Aorta (tissue), 5 donors: ENCODE measurements at regions not wholly inside any gene's neighbourhood (a gene's known extent, or its start where the extent isn't known, plus 50 kb on each side); places are given as distances from the start of the nearest gene placed in this dataset.
"Not testable (repeated sequence)": the region's sequence is repeated elsewhere in the genome, so short reads cannot be mapped to it uniquely, and the experiment has no call there.

ENCODE experiments used
- ATAC-seq: fragments of 200-7000 bp; cut with Tn5 transposase; one replicate; pipeline ENCODE4 v1.9.1; 2022; ENCODE audit warnings: moderate library complexity; ENCODE audit not compliant: low FRiP score
- DNase-seq, 2 donors: peaks; one replicate each; pipeline ENCODE4 v3.0.0-alpha.2; 2020
- H3K27ac ChIP-seq, 2 donors: one replicate each; pipeline ENCODE4 v1.5.1; 2013; ENCODE audit warnings: low read length in 2 of 2, mild to moderate bottlenecking in 2 of 2, moderate library complexity in 2 of 2, control low read depth in 1 of 2, inconsistent platforms in 1 of 2, low read depth in 1 of 2
- H3K27me3 ChIP-seq, 2 donors: one replicate each; pipeline ENCODE4 v1.6.1; 2013; ENCODE audit warnings: control low read depth in 1 of 2, low read length in 1 of 2, mild to moderate bottlenecking in 1 of 2, moderate library complexity in 1 of 2; ENCODE audit not compliant: insufficient read depth in 2 of 2, control insufficient read depth in 1 of 2
- H3K36me3 ChIP-seq, 2 donors: one replicate each; pipeline ENCODE4 v1.6.1; 2013; ENCODE audit warnings: control low read depth in 1 of 2, low read length in 1 of 2, mild to moderate bottlenecking in 1 of 2; ENCODE audit not compliant: insufficient read depth in 2 of 2, control insufficient read depth in 1 of 2
- H3K4me1 ChIP-seq, 2 donors: one replicate each; pipeline ENCODE4 v1.6.1; 2013; ENCODE audit warnings: low read length in 2 of 2, control low read depth in 1 of 2, mild to moderate bottlenecking in 1 of 2, moderate library complexity in 1 of 2; ENCODE audit not compliant: insufficient read depth in 2 of 2, control insufficient read depth in 1 of 2
- H3K4me3 ChIP-seq, 2 donors: one replicate each; pipeline ENCODE4 v1.5.1; 2013; ENCODE audit warnings: low read length in 2 of 2, control low read depth in 1 of 2, mild to moderate bottlenecking in 1 of 2
- H3K9me3 ChIP-seq: one replicate; pipeline ENCODE4 v1.6.1; 2013; ENCODE audit warnings: mild to moderate bottlenecking, low read length; ENCODE audit not compliant: control insufficient read depth
- WGBS, 2 donors: extraction: QIAGEN DNeasy Blood & Tissue Kit; methylation state at CpG; one replicate each; pipeline ENCODE4 v1.1.7; 2013; 5-methylcytosine and 5-hydroxymethylcytosine counted together
- intact Hi-C, 2 donors: fragments of 100-400 bp; cut with DNase I; formaldehyde crosslinking; loops; one replicate each; pipeline versions ENCODE4 v1.14.2 to v1.15.0; 2022
- donor health status: healthy with polysubstance abuse.
- donor health status: Bipolar disorder and iron deficiency.
- donor health status: DM: no; HTN: no; CAD: no.
- donor health status: DM: no; HTN: no; CAD: no.
- donor health status: DM: yes; HTN: yes; CAD: no.

DNA sequence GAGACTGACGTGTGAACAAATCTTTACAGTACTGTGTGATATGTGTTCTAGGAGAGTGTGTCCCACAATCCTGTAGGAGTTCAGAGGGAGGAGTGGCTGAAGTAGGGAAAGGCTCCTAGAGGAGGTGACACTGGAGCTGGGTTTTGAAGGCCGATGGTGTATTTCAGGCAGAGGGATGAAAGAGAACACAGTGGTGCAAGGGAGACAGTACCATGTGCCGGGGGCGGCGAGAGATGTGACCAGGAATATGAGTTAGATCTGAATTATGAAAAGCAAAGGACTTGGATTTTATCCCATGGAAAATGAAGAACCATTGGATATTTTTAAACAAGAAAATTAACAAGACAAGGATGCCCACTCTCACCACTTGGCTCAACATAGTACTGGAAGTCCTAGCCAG, 77.0 kb upstream of the ESRRB start:
- Histone ChIP-seq H3K27me3 (no peaks in the 10 kb centered on the region), H3K9me3 (no peaks in the 10 kb centered on the region), H3K27ac (no peak overlapping the region), H3K4me3 (no peak overlapping the region), H3K36me3 (no peaks in the 10 kb centered on the region), H3K4me1 (no peaks in the 10 kb centered on the region)
- DNase-seq (no peak), ATAC-seq (no peak)
- intact Hi-C loops: no loop called here
- 90 to 91% methylated on average over 5 of the region's 5 CpGs for WGBS, 2 donors

DNA sequence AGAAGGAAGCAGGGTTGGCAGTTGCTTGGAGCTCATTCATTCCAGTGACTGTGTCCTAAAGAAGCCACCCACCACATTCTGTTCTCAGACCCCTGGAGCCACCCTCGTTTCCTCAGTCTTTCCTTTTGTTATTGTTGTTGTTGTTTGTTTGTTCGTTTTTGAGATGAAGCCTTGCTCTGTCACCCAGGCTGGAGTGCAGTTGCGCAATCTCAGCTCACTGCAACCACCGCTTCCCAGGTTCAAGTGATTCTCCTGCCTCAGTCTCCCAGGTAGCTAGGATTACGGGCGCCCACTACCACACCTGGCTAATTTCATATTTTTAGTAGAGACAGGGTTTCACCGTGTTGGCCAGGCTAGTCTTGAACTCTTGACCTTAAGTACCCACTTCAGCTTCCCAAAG, 72.7 kb upstream of the ESRRB start:
- DNase-seq, intact Hi-C loops, H3K4me1 ChIP-seq, H3K27ac ChIP-seq, H3K4me3 ChIP-seq, H3K36me3 ChIP-seq, H3K27me3 ChIP-seq, H3K9me3 ChIP-seq, ATAC-seq: not testable (repeated sequence)
- WGBS, 2 donors: 82 to 83% methylated on average over 7 of the region's 7 CpGs

DNA sequence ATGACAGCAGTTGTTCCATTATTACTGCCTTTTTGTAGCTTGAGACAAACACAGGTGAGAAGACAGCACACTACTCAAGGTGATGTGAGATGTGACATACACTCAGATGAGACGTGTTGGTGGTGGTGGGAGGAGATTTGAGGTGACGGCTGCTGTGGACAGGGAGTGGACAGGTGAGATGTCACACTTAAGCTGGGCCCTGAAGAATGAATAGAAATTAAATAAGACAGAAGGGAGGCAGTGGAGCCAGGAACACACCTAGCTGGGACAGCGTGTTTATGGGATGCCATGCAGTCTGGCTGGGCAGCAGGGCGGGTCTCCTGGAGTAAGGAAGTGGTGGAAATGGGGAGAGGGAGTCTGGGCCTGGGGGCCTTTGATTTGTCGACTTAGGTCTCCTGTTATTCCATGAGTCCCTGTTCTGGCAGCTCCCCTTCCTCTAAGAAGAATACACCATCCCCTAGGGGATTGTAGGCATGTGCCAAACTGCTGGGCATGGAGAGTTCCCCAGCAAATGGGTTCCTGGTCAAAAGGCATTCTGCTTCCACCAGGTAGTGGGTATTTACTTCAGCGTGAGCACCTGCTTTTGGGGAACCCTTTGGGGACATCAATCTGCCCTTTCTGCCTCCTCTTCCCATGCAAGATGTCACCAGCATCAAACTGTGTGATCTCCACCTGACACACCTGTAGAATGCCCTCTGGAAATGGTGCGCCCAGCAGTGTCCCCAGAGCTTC, 71.2 kb upstream of the ESRRB start:
- intact Hi-C loops: no loop called here
- Histone ChIP-seq H3K9me3 (no peaks in the 10 kb centered on the region), H3K4me3 (no peak overlapping the region), H3K4me1 (no peaks in the 10 kb centered on the region), H3K27ac (no peak overlapping the region), H3K27me3 (no peaks in the 10 kb centered on the region), H3K36me3 (no peaks in the 10 kb centered on the region)
- DNase-seq: no peak
- ATAC-seq: no peak
- WGBS, 2 donors: 89 to 90% methylated on average over 7 of the region's 7 CpGs

DNA sequence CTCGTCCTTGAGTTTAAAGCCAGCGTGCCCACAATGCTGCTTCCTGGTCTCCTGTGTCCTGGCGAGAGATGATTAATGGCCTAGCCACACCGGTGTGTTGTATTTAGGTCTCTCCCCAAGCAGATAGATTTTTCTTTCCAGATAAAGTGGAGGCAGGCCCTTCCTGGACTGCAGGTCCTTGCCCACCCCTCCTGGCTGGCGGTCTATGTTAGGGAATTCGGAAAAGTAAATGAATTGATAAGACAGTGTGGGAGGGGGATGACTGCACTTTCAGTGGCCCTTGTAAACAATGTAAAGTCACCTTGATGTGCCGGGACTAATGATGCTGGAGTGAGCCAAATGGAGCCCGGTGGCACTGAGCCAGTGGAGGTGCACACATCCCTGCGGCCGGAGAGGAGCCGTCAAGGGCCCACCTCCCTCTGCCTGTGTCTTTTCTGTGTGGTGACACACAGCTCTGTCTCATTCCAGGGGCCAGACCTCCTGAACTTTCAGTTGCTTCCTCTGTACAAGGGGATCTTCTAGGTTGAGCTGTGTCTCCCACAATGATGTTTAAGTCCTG, 70.6 kb upstream of the ESRRB start:
- DNase-seq (no peak), ATAC-seq (no peak)
- no peak overlapping the region for H3K27ac ChIP-seq
- no peaks in the 10 kb centered on the region for H3K27me3 ChIP-seq
- intact Hi-C loops: no loop called here
- H3K4me1 ChIP-seq: no peaks in the 10 kb centered on the region
- 57 to 70% methylated on average over 11 of the region's 11 CpGs for WGBS, 2 donors
- no peak overlapping the region for H3K4me3 ChIP-seq
- no peaks in the 10 kb centered on the region for H3K36me3 ChIP-seq
- H3K9me3 ChIP-seq: no peaks in the 10 kb centered on the region

DNA sequence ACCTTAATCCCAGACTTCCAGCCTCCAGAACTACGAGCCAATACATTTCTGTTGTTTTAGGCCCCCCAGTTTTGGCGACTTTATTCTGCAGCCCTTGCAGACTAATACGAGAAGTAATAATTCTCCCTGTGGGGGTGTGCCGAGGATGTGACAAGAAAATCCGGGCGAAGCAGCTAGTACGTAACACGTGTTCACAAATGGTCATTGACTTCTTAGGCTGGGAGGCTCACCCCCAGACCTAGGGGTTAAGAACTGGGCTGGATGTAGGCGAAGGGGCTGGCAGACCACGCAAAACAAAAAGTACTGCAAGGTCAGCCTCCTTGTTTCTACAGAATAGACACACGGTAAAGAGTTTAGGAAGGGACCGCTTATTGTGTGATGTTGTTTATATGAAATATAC, 69.8 kb upstream of the ESRRB start:
- intact Hi-C loops: no loop called here
- Histone ChIP-seq H3K4me1 (no peaks in the 10 kb centered on the region), H3K27ac (no peak overlapping the region), H3K36me3 (no peaks in the 10 kb centered on the region), H3K9me3 (no peaks in the 10 kb centered on the region), H3K4me3 (no peak overlapping the region), H3K27me3 (no peaks in the 10 kb centered on the region)
- ATAC-seq (no peak), DNase-seq (no peak)
- WGBS, 2 donors: 86 to 88% methylated on average over 12 of the region's 12 CpGs

DNA sequence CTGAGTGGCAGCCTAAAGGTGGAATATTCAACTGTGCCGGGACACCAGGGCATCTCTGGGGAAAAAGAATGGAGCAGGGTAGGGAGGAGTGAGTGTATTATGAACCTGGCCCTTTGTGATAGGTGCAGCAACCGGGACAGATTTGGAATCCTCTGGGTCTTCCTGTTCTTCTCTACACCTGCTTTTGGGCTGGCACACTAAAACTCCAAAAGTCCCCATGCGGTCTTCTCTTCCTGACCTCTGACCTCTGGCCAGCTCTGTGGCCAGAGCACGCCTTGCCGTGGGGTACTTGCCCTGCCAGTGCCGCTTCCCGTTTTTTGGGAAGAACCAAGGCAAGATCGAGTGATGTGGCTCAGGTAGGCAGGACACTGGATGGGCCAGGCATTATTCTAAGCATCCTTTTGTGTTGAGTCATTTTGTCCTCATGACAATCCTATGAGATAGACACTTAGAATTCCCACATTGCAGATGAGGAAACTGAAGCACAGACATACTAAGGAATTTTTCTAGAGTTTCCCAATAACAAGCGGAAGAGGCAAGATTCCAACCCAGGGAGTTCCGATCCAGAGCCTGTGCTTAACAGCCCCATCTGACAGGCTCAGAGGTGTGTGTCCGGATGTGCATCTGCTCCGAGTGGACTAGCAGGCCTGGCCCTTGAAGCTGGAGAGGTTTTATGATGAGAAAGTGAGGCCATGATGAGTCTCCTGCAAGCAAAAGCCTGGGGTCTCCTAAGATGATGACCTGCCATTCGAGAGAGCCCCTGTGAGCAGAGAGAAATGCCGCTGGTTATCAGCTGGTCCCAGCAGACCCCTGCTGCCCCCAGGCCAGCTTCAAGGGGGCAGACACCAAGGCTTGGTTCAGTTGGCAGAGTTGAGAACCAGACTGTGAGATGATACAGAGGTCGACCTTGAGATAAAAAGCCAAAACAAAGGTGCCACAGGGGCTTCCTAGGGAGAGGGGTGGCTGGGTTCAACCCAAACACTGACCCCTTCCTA, 67.9 kb upstream of the ESRRB start:
- DNase-seq: no peak
- no peaks in the 10 kb centered on the region for H3K36me3 ChIP-seq
- no peaks in the 10 kb centered on the region for H3K27me3 ChIP-seq
- H3K4me1 ChIP-seq: no peaks in the 10 kb centered on the region
- H3K4me3 ChIP-seq: no peak overlapping the region
- H3K27ac ChIP-seq: no peak overlapping the region
- intact Hi-C loops: no loop called here
- no peaks in the 10 kb centered on the region for H3K9me3 ChIP-seq
- ATAC-seq: no peak
- WGBS, 2 donors: 94 to 95% methylated on average over 15 of the region's 15 CpGs

DNA sequence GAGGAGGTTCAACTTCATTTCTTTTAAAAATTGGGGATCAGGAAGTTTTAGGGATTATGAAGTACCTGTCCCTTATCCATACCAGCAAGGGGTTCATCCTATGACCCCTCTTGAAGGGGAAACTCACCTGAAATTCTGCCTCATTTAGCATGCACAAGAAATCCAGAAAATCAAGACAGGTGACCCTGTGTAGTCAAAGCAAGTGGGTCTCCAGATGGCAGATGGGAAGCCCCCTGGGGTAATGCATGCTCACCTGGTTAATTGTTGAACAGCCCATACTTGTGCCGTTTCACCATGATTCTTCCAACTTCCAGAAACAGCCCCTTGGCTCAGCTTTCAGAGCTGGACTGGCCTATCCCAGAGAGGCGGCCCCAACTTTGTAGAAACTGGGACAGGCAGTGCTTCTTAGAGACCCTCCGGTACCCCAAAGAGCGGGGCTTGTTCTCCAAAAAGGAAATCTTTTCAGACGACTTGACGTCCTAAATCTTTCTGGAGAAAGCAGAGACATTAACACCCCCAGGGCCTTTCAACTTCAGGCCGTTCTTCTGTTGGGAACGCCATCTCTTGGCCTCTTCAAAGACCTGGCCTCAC, 66.3 kb upstream of the ESRRB start:
- ATAC-seq: no peak
- no peaks in the 10 kb centered on the region for H3K36me3 ChIP-seq
- no peak overlapping the region for H3K4me3 ChIP-seq
- 83 to 85% methylated on average over 8 of the region's 8 CpGs for WGBS, 2 donors
- intact Hi-C loops: no loop called here
- DNase-seq: no peak
- no peaks in the 10 kb centered on the region for H3K9me3 ChIP-seq
- no peaks in the 10 kb centered on the region for H3K27me3 ChIP-seq
- no peak overlapping the region for H3K27ac ChIP-seq
- no peaks in the 10 kb centered on the region for H3K4me1 ChIP-seq

DNA sequence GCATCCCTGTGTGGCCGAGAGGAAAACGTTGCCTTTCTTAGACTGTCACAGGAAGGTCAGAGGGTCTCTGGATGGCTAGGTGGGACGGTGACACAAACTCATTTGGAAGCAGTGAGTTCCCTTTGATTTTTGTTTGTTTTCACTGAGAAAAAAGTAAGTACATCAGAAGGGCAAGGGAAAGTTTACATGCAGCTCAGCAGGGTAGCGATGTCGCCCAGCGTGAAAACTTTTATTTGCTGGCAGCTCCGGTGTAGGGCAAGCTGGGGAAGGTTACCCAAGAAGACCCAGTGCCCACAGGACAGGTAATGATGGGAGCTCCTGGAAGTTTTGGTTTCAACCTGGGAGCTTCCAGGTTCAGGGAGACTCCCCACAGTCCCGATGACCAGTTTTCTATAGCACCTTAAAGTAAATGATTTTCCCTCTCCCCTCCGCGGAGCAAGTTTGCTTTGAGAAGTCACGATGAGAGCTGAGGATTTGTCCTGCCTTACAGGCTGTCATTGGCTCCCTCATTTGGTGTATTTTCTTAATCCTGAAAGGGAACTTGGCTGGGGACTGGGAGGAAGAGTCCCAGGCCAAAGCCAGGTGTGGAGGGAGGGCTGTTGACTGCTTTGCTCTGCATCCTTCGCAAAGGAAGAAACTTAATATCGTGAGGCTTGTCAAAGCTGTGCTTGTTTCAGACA, 64.7 kb upstream of the ESRRB start:
- Histone ChIP-seq H3K36me3 (no peaks in the 10 kb centered on the region), H3K4me3 (no peak overlapping the region), H3K27me3 (no peaks in the 10 kb centered on the region), H3K4me1 (no peaks in the 10 kb centered on the region), H3K27ac (no peak overlapping the region), H3K9me3 (no peaks in the 10 kb centered on the region)
- intact Hi-C loops: no loop called here
- DNase-seq (no peak), ATAC-seq (no peak)
- WGBS, 2 donors: 47 to 55% methylated on average over 13 of the region's 13 CpGs
